C4-2B (cell line): ENCODE measurements at regions not wholly inside any gene's neighbourhood (a gene's known extent, or its start where the extent isn't known, plus 50 kb on each side); places are given as distances from the start of the nearest gene placed in this dataset.

ENCODE experiments used
- H3K27ac ChIP-seq: fragments of 450-650 bp; 2 replicates; pipeline ENCODE4 v1.5.1; 2017
- CTCF ChIP-seq: fragments of 450-650 bp; conservative IDR thresholded peaks from 2 replicates; pipeline ENCODE4 v1.5.1; 2017; ENCODE audit warnings: mild to moderate bottlenecking
- ZFX ChIP-seq: fragments of 450-650 bp; IDR thresholded peaks from 2 replicates; pipeline ENCODE4 v1.6.1; 2017

GRCh38 chr2:204250692-204251091 is 294.6 kb upstream of the PARD3B start:
- H3K27ac ChIP-seq, result no peak overlapping the region
- no peak for TF ChIP-seq ZFX
- TF ChIP-seq CTCF, result no peak

- no peak overlapping the region for H3K27ac ChIP-seq
- TF ChIP-seq ZFX (no peak), CTCF (no peak)
Measured at GRCh38 chr2:204251158-204251997, 293.9 kb upstream of the PARD3B start.

GRCh38 chr2:204251998-204252376 is 293.3 kb upstream of the PARD3B start:
- no peak for TF ChIP-seq CTCF
- no peak for TF ChIP-seq ZFX
- no peak overlapping the region for H3K27ac ChIP-seq

- no peak for TF ChIP-seq ZFX
- TF ChIP-seq CTCF, result no peak
- H3K27ac ChIP-seq, result no peak overlapping the region
Measured at GRCh38 chr2:204255071-204255470, 290.2 kb upstream of the PARD3B start.

GRCh38 chr2:204255526-204255925 is 289.7 kb upstream of the PARD3B start:
- no peak for TF ChIP-seq ZFX
- no peak for TF ChIP-seq CTCF
- no peak overlapping the region for H3K27ac ChIP-seq

- TF ChIP-seq CTCF (no peak), ZFX (no peak)
Measured at GRCh38 chr2:204257781-204258180, 287.5 kb upstream of the PARD3B start.

GRCh38 chr2:204258890-204259289 is 286.4 kb upstream of the PARD3B start:
- H3K27ac ChIP-seq, result no peak overlapping the region
- TF ChIP-seq CTCF (no peak), ZFX (no peak)

More at GRCh38 chr2:204257781-204258180, 287.5 kb upstream of the PARD3B start:
- H3K27ac ChIP-seq, result no peak overlapping the region
